PC-3 (cell line): ENCODE measurements at regions not wholly inside any gene's neighbourhood (a gene's known extent, or its start where the extent isn't known, plus 50 kb on each side); places are given as distances from the start of the nearest gene placed in this dataset.

Experiments used
- EZH2 ChIP-seq: fragments of 300-600 bp; sonication (generic); IDR thresholded peaks from one replicate; pipeline ENCODE4 v1.6.1; 2017; ENCODE audit warnings: antibody characterized with exemption, mild to moderate bottlenecking, low read length; ENCODE audit not compliant: unreplicated experiment
- TF ChIP-seq, protein P1 (sequence below): fragments of 300-600 bp; sonication (generic); conservative IDR thresholded peaks from 2 replicates; pipeline ENCODE4 v1.5.1; 2017; ENCODE audit warnings: antibody characterized with exemption, low read depth, mild to moderate bottlenecking, low read length

DNA sequence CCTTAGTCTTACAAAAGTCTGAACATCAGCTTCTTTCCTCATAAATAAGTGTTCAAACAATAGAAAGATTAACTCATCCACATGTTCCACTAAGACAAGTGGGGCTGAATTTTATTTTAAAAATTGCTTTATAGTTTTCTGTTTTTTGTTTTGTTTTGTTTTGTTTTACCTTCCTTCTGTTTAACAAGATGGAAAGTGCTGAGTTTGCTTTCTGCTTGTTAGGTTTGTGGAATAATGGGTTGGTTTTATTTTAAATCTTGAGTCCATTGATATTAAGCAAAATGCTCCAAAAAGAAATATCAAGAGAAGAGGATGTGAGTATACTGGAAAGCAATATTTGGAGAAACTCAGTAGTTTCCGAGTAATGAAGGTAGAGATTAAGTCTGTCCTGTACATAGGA, 458.7 kb downstream of the FAT4 start:
- TF ChIP-seq, protein P1, sequence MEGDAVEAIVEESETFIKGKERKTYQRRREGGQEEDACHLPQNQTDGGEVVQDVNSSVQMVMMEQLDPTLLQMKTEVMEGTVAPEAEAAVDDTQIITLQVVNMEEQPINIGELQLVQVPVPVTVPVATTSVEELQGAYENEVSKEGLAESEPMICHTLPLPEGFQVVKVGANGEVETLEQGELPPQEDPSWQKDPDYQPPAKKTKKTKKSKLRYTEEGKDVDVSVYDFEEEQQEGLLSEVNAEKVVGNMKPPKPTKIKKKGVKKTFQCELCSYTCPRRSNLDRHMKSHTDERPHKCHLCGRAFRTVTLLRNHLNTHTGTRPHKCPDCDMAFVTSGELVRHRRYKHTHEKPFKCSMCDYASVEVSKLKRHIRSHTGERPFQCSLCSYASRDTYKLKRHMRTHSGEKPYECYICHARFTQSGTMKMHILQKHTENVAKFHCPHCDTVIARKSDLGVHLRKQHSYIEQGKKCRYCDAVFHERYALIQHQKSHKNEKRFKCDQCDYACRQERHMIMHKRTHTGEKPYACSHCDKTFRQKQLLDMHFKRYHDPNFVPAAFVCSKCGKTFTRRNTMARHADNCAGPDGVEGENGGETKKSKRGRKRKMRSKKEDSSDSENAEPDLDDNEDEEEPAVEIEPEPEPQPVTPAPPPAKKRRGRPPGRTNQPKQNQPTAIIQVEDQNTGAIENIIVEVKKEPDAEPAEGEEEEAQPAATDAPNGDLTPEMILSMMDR = no peak
- TF ChIP-seq EZH2 = no peak
